ENCODE measurements at regions not wholly inside any gene's neighbourhood (a gene's known extent, or its start where the extent isn't known, plus 50 kb on each side); places are given as distances from the start of the nearest gene placed in this dataset.

GRCh38 chr1:172887162-172887561 lies 163.6 kb downstream of the TNFSF18 start:
- TF ChIP-seq CTCF (IDR thresholded peaks at IDR 0.05; ENCODE audit: insufficient read depth, low read length) (no peak), POLR2AphosphoS5 (IDR thresholded peaks at IDR 0.05; ENCODE audit: low read depth) (no peak), SPI1 (IDR thresholded peaks at IDR 0.05; ENCODE audit: borderline replicate concordance, low read depth) (no peak)
- TF ChIP-seq, protein P1, sequence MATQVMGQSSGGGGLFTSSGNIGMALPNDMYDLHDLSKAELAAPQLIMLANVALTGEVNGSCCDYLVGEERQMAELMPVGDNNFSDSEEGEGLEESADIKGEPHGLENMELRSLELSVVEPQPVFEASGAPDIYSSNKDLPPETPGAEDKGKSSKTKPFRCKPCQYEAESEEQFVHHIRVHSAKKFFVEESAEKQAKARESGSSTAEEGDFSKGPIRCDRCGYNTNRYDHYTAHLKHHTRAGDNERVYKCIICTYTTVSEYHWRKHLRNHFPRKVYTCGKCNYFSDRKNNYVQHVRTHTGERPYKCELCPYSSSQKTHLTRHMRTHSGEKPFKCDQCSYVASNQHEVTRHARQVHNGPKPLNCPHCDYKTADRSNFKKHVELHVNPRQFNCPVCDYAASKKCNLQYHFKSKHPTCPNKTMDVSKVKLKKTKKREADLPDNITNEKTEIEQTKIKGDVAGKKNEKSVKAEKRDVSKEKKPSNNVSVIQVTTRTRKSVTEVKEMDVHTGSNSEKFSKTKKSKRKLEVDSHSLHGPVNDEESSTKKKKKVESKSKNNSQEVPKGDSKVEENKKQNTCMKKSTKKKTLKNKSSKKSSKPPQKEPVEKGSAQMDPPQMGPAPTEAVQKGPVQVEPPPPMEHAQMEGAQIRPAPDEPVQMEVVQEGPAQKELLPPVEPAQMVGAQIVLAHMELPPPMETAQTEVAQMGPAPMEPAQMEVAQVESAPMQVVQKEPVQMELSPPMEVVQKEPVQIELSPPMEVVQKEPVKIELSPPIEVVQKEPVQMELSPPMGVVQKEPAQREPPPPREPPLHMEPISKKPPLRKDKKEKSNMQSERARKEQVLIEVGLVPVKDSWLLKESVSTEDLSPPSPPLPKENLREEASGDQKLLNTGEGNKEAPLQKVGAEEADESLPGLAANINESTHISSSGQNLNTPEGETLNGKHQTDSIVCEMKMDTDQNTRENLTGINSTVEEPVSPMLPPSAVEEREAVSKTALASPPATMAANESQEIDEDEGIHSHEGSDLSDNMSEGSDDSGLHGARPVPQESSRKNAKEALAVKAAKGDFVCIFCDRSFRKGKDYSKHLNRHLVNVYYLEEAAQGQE (IDR thresholded peaks at IDR 0.05; ENCODE audit: insufficient replicate concordance, low read depth) = no peak
